ENCODE measurements at regions not wholly inside any gene's neighbourhood (a gene's known extent, or its start where the extent isn't known, plus 50 kb on each side); places are given as distances from the start of the nearest gene placed in this dataset.
A peak's percentile ranks its signal among the peaks of the same experiment; 100 is the strongest.

- DNase-seq (peak; percentile 81), FAIRE-seq (no peak)
- no peaks in the 10 kb centered on the region for H3K9me3 ChIP-seq (ENCODE audit: control insufficient read depth in 2 of 2, insufficient read depth in 1 of 2, low read depth in 1 of 2, low read length in 1 of 2)
- no peaks in the 10 kb centered on the region for H3K27me3 ChIP-seq (ENCODE audit: control insufficient read depth in 3 of 3, insufficient read depth in 3 of 3, low read length in 3 of 3)
- 15 to 35% (median 22%) methylated on average over 5 of the region's 5 CpGs for WGBS, 3 donors
- H3K4me3 ChIP-seq (ENCODE audit: low read depth in 1 of 3, low read length in 3 of 3), result no peak overlapping the region
- H3K36me3 ChIP-seq (ENCODE audit: control insufficient read depth in 3 of 3, insufficient read depth in 2 of 3, low read depth in 1 of 3, low read length in 3 of 3), result no peaks in the 10 kb centered on the region
- H3K4me1 ChIP-seq (ENCODE audit: control insufficient read depth in 3 of 3, insufficient read depth in 2 of 3, low read depth in 1 of 3, low read length in 2 of 3), result peaks cover 0 to 18% (median 0%) of the 10 kb centered on the region in 3 donors
- peak overlapping the region in 1 of 3 donors; percentile 84 for H3K27ac ChIP-seq (ENCODE audit: low read depth in 1 of 3, low read length in 2 of 3)
Observed at GRCh38 chr6:15735567-15736265, 72.9 kb upstream of the DTNBP1 start.

GRCh38 chr6:15734118-15734897 is 71.5 kb upstream of the DTNBP1 start:
- WGBS, 3 donors, result 77 to 81% (median 78%) methylated on average over 13 of the region's 13 CpGs

GRCh38 chr6:15730922-15731321 is 68.1 kb upstream of the DTNBP1 start:
- Histone ChIP-seq H3K27ac (ENCODE audit: low read depth in 1 of 3, low read length in 2 of 3) (no peak overlapping the region), H3K9me3 (ENCODE audit: control insufficient read depth in 2 of 2, insufficient read depth in 1 of 2, low read depth in 1 of 2, low read length in 1 of 2) (no peaks in the 10 kb centered on the region), H3K4me3 (ENCODE audit: low read depth in 1 of 3, low read length in 3 of 3) (no peak overlapping the region), H3K4me1 (ENCODE audit: control insufficient read depth in 3 of 3, insufficient read depth in 2 of 3, low read depth in 1 of 3, low read length in 2 of 3) (peaks cover 0 to 16% (median 0%) of the 10 kb centered on the region in 3 donors), H3K36me3 (ENCODE audit: control insufficient read depth in 3 of 3, insufficient read depth in 2 of 3, low read depth in 1 of 3, low read length in 3 of 3) (no peaks in the 10 kb centered on the region), H3K27me3 (ENCODE audit: control insufficient read depth in 3 of 3, insufficient read depth in 3 of 3, low read length in 3 of 3) (no peaks in the 10 kb centered on the region)
- 32 to 67% (median 58%) methylated on average over 4 of the region's 4 CpGs for WGBS, 3 donors
- peak in 1 of 2 donors; percentile 44 for DNase-seq
- no peak for FAIRE-seq

More at GRCh38 chr6:15734118-15734897, 71.5 kb upstream of the DTNBP1 start:
- DNase-seq (no peak), FAIRE-seq (no peak)
- Histone ChIP-seq H3K4me3 (ENCODE audit: low read depth in 1 of 3, low read length in 3 of 3) (no peak overlapping the region), H3K27me3 (ENCODE audit: control insufficient read depth in 3 of 3, insufficient read depth in 3 of 3, low read length in 3 of 3) (no peaks in the 10 kb centered on the region), H3K4me1 (ENCODE audit: control insufficient read depth in 3 of 3, insufficient read depth in 2 of 3, low read depth in 1 of 3, low read length in 2 of 3) (peaks cover 0 to 23% (median 0%) of the 10 kb centered on the region in 3 donors), H3K27ac (ENCODE audit: low read depth in 1 of 3, low read length in 2 of 3) (no peak overlapping the region), H3K36me3 (ENCODE audit: control insufficient read depth in 3 of 3, insufficient read depth in 2 of 3, low read depth in 1 of 3, low read length in 3 of 3) (no peaks in the 10 kb centered on the region), H3K9me3 (ENCODE audit: control insufficient read depth in 2 of 2, insufficient read depth in 1 of 2, low read depth in 1 of 2, low read length in 1 of 2) (no peaks in the 10 kb centered on the region)

DNA sequence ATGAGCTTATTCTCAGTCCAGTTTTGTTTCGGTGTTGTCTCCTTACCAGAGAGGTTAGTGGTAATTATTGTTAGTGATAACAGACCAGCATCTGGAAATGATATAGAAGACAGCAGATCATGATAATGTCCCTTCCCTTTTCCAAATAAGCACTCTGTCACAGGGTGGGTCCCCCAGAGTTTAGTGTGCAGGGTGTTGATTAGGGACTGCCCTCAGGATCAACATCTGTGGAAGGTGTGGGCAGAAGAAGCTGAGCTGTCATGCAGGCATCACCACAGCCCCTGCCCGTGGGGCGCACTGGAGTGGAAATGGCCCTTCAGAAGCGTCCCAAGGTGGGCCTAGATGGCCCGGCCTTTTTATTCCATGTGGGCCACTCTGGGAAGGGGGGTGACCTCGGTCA is 67.6 kb upstream of the DTNBP1 start:
- FAIRE-seq, result no peak
- no peak for DNase-seq
- no peak overlapping the region for H3K27ac ChIP-seq (ENCODE audit: low read depth in 1 of 3, low read length in 2 of 3)

DNA sequence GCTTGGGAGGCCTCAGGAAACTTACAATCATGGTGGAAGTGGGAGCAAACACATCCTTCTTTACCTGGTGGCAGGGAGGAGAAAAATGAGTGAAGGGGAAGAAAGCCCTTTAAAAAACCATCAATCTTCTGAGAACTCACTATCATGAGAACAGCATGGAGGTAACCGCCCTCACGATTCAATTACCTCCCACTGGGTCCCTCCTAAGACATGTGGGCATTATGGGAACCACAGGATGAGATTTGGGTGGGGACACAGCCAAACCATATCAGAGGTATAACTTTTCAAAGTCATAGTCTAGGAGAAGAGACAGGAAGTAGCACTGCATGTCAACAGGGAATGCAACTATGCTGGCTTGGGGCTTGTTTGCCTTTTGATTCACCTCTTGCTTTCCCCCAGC is 59.9 kb upstream of the DTNBP1 start:
- no peaks in the 10 kb centered on the region for H3K9me3 ChIP-seq (ENCODE audit: control insufficient read depth in 2 of 2, insufficient read depth in 1 of 2, low read depth in 1 of 2, low read length in 1 of 2)
- DNase-seq, result no peak
- no peak overlapping the region for H3K27ac ChIP-seq (ENCODE audit: low read depth in 1 of 3, low read length in 2 of 3)
- H3K4me1 ChIP-seq (ENCODE audit: control insufficient read depth in 3 of 3, insufficient read depth in 2 of 3, low read depth in 1 of 3, low read length in 2 of 3), result no peaks in the 10 kb centered on the region
- no peaks in the 10 kb centered on the region for H3K36me3 ChIP-seq (ENCODE audit: control insufficient read depth in 3 of 3, insufficient read depth in 2 of 3, low read depth in 1 of 3, low read length in 3 of 3)
- H3K27me3 ChIP-seq (ENCODE audit: control insufficient read depth in 3 of 3, insufficient read depth in 3 of 3, low read length in 3 of 3), result no peaks in the 10 kb centered on the region
- WGBS, 3 donors, result 73 to 95% (median 90%) methylated on average over 2 of the region's 2 CpGs
- no peak overlapping the region for H3K4me3 ChIP-seq (ENCODE audit: low read depth in 1 of 3, low read length in 3 of 3)
- FAIRE-seq, result no peak

More for the DNA sequence above, 67.6 kb upstream of the DTNBP1 start:
- Histone ChIP-seq H3K9me3 (ENCODE audit: control insufficient read depth in 2 of 2, insufficient read depth in 1 of 2, low read depth in 1 of 2, low read length in 1 of 2) (no peaks in the 10 kb centered on the region), H3K27me3 (ENCODE audit: control insufficient read depth in 3 of 3, insufficient read depth in 3 of 3, low read length in 3 of 3) (no peaks in the 10 kb centered on the region), H3K4me1 (ENCODE audit: control insufficient read depth in 3 of 3, insufficient read depth in 2 of 3, low read depth in 1 of 3, low read length in 2 of 3) (peaks cover 0 to 14% (median 0%) of the 10 kb centered on the region in 3 donors), H3K4me3 (ENCODE audit: low read depth in 1 of 3, low read length in 3 of 3) (no peak overlapping the region), H3K36me3 (ENCODE audit: control insufficient read depth in 3 of 3, insufficient read depth in 2 of 3, low read depth in 1 of 3, low read length in 3 of 3) (no peaks in the 10 kb centered on the region)
- WGBS, 3 donors, result 83 to 92% (median 87%) methylated on average over 6 of the region's 6 CpGs

DNA sequence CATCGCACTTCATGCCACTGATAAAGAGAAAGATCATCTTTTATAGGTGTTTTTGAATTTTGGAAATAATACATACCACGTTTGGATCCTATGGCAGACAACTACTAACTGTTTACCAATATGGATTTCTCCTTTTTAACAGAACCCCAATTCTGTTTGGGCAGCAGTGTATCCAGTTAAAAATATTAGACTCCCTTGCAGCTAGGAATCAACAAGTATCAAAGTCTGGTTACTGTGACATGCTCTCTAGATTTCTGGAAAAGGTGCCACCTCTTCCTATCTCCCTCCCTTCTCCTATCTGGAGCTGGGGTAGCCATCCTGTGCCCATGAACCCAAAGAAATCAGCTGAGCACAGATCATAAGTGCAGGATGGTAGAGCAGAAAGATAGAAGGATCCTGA is 54.1 kb upstream of the DTNBP1 start:
- 85 to 87% (median 87%) methylated on average over 2 of the region's 2 CpGs for WGBS, 3 donors
- FAIRE-seq, result no peak
- Histone ChIP-seq H3K4me3 (ENCODE audit: low read depth in 1 of 3, low read length in 3 of 3) (no peak overlapping the region), H3K4me1 (ENCODE audit: control insufficient read depth in 3 of 3, insufficient read depth in 2 of 3, low read depth in 1 of 3, low read length in 2 of 3) (no peaks in the 10 kb centered on the region), H3K36me3 (ENCODE audit: control insufficient read depth in 3 of 3, insufficient read depth in 2 of 3, low read depth in 1 of 3, low read length in 3 of 3) (no peaks in the 10 kb centered on the region), H3K27ac (ENCODE audit: low read depth in 1 of 3, low read length in 2 of 3) (no peak overlapping the region), H3K9me3 (ENCODE audit: control insufficient read depth in 2 of 2, insufficient read depth in 1 of 2, low read depth in 1 of 2, low read length in 1 of 2) (peaks cover 0 to 11% of the 10 kb centered on the region in 2 donors), H3K27me3 (ENCODE audit: control insufficient read depth in 3 of 3, insufficient read depth in 3 of 3, low read length in 3 of 3) (no peaks in the 10 kb centered on the region)
- DNase-seq, result no peak

- 88 to 93% (median 90%) methylated on average over 3 of the region's 3 CpGs for WGBS, 3 donors
- no peak for FAIRE-seq
- DNase-seq, result no peak
- Histone ChIP-seq H3K36me3 (ENCODE audit: control insufficient read depth in 3 of 3, insufficient read depth in 2 of 3, low read depth in 1 of 3, low read length in 3 of 3) (no peaks in the 10 kb centered on the region), H3K9me3 (ENCODE audit: control insufficient read depth in 2 of 2, insufficient read depth in 1 of 2, low read depth in 1 of 2, low read length in 1 of 2) (peaks cover 0 to 11% of the 10 kb centered on the region in 2 donors), H3K27me3 (ENCODE audit: control insufficient read depth in 3 of 3, insufficient read depth in 3 of 3, low read length in 3 of 3) (no peaks in the 10 kb centered on the region), H3K4me3 (ENCODE audit: low read depth in 1 of 3, low read length in 3 of 3) (no peak overlapping the region), H3K27ac (ENCODE audit: low read depth in 1 of 3, low read length in 2 of 3) (no peak overlapping the region), H3K4me1 (ENCODE audit: control insufficient read depth in 3 of 3, insufficient read depth in 2 of 3, low read depth in 1 of 3, low read length in 2 of 3) (no peaks in the 10 kb centered on the region)
Observed at GRCh38 chr6:15715851-15716250, 53.0 kb upstream of the DTNBP1 start.

DNA sequence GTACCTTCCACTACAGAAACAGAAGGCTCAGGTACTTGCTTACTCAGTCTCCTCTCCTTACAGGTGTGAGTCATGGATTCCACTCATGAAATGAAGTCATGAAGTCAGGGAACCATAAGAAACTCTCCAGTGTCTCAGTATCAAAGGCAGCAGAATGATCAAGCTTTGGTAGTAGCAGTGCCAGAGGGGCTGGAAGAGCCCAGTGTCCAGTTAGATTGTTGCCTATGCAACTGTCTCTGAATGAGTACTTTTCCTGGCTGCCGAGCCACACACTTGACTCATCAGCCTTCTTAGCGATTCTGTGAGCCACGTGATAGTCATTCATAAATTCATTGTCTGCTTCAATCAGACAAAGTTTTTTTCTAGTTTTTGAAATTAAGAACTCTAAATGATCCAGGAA is 52.2 kb upstream of the DTNBP1 start:
- no peak for DNase-seq
- H3K36me3 ChIP-seq (ENCODE audit: control insufficient read depth in 3 of 3, insufficient read depth in 2 of 3, low read depth in 1 of 3, low read length in 3 of 3), result no peaks in the 10 kb centered on the region
- FAIRE-seq, result no peak
- no peak overlapping the region for H3K4me3 ChIP-seq (ENCODE audit: low read depth in 1 of 3, low read length in 3 of 3)
- H3K27ac ChIP-seq (ENCODE audit: low read depth in 1 of 3, low read length in 2 of 3), result no peak overlapping the region
- no peaks in the 10 kb centered on the region for H3K4me1 ChIP-seq (ENCODE audit: control insufficient read depth in 3 of 3, insufficient read depth in 2 of 3, low read depth in 1 of 3, low read length in 2 of 3)
- H3K9me3 ChIP-seq (ENCODE audit: control insufficient read depth in 2 of 2, insufficient read depth in 1 of 2, low read depth in 1 of 2, low read length in 1 of 2), result peaks cover 0 to 11% of the 10 kb centered on the region in 2 donors
- WGBS, 3 donors, result 82 to 90% (median 86%) methylated on average over 3 of the region's 3 CpGs
- H3K27me3 ChIP-seq (ENCODE audit: control insufficient read depth in 3 of 3, insufficient read depth in 3 of 3, low read length in 3 of 3), result no peaks in the 10 kb centered on the region

Data from small intestine (tissue), 7 donors.